ENCODE measurements at regions not wholly inside any gene's neighbourhood (a gene's known extent, or its start where the extent isn't known, plus 50 kb on each side); places are given as distances from the start of the nearest gene placed in this dataset.

DNA sequence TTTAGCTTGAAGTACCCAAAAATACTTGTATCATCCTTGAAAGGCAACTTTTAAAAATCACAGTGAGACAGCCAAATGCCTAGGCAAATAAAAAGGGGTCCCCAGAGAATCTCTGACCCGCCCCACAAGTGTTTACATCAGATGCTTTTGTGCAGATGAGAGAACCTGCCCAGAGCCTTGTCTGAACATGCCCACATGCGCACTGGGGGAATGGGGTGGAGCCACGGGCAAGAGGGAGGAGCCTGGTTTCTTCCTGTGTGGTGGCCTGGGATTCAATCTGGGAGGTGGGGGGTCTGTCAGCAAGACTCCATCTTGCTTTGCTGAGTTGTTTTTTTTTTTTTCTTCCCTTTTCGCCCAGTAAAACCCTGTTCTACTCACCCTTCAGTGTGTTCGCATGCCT is 381.7 kb upstream of the CCDC196 start:
- TF ChIP-seq, protein P1, sequence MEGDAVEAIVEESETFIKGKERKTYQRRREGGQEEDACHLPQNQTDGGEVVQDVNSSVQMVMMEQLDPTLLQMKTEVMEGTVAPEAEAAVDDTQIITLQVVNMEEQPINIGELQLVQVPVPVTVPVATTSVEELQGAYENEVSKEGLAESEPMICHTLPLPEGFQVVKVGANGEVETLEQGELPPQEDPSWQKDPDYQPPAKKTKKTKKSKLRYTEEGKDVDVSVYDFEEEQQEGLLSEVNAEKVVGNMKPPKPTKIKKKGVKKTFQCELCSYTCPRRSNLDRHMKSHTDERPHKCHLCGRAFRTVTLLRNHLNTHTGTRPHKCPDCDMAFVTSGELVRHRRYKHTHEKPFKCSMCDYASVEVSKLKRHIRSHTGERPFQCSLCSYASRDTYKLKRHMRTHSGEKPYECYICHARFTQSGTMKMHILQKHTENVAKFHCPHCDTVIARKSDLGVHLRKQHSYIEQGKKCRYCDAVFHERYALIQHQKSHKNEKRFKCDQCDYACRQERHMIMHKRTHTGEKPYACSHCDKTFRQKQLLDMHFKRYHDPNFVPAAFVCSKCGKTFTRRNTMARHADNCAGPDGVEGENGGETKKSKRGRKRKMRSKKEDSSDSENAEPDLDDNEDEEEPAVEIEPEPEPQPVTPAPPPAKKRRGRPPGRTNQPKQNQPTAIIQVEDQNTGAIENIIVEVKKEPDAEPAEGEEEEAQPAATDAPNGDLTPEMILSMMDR (conservative IDR thresholded peaks at IDR 0.05; ENCODE audit: low read depth, low read length), result no peak
- TF ChIP-seq EZH2 (IDR thresholded peaks at IDR 0.05; ENCODE audit: borderline replicate concordance, low read depth, low read length, poor library complexity, severe bottlenecking), result no peak
